Stimulated activated CD4-positive, alpha-beta T cell treated with anti-CD3 and anti-CD28 coated beads, Interleukin-15, amount 100 ng/mL, for 24 hours (primary cell): ENCODE measurements at regions not wholly inside any gene's neighbourhood (a gene's known extent, or its start where the extent isn't known, plus 50 kb on each side); places are given as distances from the start of the nearest gene placed in this dataset.

Source experiments
- DNase-seq: peaks from one replicate; pipeline ENCODE4 v3.0.0-alpha.2; 2020

DNA sequence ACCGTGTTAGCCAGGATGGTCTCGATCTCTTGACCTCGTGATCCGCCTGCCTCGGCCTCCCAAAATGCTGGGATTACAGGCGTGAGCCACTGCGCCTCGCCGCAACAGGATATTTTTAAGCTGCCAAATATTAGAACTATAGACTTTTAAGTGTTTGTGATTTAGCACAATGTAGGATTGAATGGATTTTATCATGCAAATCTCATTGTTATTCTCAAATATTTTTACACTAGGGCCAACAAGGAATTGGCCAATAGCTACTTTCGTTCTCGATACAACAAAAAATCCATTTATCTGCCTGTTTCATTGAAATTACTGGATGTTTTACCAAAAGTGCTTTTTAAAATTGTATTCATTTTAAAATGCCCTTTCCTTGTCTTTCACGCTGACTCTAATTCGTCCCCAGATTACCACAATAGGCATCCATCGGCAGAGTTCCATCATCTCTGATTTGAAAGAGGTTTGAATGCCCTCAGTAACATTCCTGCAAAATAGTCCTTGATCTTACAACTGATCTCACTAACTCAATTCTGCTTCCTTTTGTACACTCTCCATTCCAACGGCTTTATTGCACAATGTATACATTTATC lies 99.6 kb upstream of the ROBO2 start:
- no peak for DNase-seq

DNA sequence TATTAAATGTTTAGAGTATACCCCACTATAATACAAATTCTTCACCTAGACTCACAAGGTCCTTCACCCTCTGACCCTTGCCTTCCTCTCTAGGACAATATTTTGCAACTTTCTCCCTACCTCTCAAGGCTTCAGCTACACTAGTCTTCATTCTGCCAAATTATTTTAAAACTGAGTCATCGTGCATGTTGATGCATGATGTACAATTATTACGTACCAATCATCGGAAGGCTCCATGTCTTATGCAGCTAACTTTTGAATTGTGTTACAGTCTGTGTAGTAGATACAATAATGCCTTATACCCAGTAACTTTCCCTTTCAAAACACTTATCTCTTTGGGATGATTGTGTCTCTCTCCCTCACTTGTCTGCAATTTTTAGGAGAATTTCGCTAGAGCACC lies 98.5 kb upstream of the ROBO2 start:
- no peak for DNase-seq

DNA sequence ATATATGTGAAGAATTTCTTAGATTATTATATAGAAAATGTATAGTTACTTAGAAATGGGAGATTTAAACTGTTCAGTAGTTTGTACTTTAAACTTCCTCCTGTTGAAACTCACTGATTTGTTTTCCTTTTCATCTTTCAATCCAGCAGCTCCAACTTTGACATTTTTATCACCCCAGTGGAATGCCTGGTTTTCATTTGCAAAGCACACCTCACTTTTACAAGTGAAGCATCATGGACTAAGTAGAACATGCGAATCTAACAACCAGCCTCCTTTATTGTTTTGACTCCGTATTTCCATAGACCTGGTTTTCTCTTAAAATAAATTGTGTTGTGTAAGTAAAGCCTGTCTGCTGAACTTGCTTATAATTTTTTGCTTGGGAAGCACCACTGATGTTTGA lies 97.8 kb upstream of the ROBO2 start:
- no peak for DNase-seq

DNA sequence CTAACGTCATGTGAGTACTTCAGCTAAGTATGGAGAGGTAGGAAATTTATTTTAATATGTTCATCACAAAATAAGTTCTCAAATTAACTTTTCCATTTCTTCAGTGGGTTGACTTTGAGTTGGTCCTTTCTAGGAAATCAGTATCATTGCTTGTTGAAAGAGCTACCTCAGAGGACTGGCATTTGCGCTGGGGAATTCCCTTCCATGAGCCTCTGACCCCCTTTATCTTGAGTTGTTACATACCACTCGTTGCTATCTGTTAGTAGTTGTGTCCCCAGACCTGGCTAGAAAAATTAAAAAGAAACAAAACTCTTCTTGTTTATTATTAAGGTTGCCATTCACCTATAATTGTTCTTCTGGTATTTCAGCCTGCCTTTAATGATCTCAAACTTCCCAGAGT lies 96.8 kb upstream of the ROBO2 start:
- no peak for DNase-seq

DNA sequence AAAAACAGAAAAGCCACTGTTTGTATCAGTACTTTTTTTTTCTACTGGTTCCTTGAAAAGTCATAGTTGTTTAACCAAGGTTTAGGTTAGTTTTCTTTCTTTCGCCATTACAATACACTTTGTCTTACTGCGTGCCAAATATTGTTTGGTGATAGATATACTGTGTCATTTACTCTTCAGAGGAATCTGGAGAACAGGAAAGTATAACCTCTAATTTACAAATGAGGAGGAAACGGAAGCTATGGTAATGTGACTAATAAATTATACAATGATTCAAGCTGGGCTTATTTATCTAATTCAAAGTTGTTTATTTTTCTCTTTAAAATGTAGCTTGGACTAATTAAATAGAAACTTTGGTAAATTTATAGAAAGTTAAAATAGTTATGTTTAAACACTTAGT lies 96.2 kb upstream of the ROBO2 start:
- no peak for DNase-seq

DNA sequence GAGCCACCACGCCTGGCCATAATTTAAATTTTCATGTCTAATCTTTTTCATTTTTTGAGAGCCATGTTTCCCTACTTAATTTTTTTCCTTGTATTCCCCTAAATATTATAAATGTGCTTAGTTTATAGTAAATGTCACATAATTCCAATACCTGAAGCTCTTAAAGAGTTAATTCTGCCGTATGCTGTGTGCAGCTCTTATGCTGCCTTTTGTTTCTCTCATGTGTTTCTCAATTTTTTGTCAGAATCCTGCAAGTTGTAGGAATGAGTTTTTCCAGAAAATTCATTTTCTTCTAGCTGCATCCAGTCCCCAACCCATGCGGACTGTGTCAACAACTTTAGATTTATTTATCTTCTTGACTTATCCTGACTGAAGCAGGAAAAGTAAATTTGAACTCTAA lies 90.9 kb upstream of the ROBO2 start:
- no peak for DNase-seq

DNA sequence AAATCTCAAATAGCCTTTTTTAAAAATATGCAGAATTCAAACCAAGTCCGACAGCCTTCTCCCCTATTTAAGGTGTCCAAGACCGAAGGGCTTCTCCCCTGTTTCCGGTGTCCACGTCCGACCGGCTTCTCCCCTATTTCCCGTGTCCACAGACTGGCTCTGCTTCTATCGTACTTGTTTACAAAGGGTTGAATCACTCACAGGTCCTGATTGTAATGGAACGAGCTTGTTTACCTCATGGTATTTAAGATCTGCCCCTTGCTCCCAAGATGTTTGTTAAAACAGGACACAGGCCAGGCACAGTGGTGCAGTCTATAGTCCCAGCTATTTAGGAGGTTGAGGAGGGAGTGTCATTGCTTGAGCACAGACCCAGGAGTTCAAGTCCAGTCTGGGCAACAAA lies 90.4 kb upstream of the ROBO2 start:
- no peak for DNase-seq

DNA sequence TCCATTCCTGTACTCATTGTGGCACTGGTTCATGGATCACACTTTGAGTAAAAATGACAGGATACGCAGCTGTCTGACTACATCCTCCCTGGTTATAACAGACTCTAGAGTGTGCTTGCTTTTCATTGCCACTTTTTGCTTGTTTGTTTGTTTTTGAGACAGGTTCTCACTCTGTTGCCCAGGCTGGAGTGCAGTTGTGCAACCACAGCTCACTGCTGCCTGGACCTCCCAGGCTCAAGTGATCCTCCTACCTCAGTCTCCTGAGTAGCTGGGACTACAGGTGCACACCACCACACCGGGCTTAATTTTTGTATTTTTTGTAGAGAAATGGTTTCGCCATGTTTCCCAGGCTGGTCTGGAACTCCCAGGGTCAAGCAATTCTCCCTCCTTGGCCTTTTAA lies 89.3 kb upstream of the ROBO2 start:
- DNase-seq: no peak

DNA sequence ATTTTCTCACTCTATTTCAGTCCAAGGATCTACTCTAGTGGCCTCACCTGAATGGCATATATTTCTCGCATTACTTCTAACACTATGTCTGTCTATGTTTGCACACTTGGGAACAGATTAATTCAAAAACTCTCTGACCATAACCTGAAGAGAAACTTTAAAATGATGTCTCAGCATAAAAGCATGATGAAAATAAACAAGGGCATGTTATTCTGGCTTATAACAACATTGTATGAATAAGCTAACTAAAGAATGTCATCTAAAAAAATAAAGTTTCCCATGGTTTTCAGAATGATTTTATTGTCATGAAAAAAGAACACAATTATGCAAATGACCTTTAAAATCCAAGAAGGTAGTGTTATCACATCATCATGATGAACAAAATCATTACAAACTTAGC lies 85.5 kb upstream of the ROBO2 start:
- DNase-seq: no peak

DNA sequence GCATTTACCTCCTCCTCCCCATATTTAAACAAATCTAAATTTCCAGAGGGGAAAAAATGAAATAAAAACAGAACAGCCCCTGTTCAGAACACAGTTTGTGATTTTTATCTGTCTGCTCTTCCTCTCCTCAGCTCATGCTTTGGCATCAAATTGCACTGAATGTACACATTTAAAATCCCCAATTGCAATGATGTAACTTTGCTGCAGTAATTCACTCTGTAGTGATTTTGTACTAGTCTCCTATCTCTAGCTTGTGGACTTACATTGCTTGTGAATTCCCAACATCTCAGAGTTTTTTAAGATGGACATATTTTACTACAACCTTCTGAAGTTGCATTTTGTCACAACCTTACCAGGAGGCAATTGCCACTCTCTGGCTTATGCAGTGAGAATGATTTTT lies 81.6 kb upstream of the ROBO2 start:
- DNase-seq: no peak

DNA sequence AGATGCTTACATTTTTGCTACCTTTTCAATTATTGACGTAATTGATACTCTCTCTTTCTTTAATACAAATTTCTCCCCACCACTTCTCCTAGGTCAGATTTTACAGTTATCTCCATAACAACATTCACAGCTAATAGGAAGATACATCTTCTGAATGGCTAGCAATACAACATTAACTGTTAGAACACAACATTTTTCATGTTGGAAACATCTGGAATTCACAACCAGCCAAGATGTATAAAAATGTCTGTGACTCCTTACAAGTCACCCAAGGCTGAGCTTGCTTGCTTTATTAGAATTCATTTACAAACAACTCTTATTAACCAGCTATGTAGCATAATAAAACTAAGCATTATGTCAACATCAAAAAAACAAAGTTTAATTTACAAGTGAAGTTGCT lies 81.0 kb upstream of the ROBO2 start:
- no peak for DNase-seq

DNA sequence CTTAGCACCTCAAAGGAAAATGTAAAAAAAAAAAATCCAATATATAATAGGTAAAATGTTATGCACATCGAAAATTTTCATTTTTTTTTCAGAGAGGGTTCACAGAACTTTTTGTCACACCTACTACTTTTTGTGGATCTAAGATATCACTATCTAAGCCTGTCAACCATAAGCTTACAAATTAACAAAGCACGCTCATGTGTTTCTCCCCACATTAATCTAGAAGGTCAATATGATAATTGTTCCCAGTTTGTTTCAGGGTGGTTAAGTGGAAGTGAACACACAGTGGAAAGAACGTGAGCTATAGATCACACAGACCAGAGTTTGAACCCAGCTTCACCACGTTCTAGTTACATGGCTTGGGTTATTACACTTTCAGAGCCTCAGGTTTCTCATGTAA lies 78.6 kb upstream of the ROBO2 start:
- no peak for DNase-seq

DNA sequence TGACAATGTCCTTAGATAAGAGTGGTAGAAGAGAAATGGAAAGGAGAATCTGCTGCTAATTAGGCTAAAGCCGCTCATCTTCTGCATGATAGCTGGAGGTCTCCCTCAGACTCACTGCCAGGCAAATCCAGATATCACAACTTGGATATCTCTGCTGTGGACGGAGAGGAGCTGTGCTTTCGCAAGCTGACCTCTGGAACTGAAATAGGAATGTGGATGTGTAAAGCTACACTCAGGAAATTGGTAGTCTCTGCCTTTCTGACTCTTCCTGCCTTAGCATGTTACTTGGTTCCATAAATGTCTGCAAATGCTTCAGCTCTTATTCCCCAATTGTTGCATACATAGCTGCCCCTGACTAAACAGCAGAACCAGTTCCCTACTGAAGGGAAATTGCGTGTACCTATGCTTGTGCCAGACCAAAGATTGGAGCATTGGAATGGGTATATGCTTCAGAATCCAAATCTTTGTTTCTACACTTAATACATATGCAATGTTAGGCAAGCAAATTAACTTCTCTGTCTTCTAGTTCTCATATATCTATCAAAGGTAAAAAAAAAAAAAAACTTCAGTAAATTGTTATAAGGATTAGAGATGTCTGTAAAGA lies 74.7 kb upstream of the ROBO2 start:
- DNase-seq: no peak

DNA sequence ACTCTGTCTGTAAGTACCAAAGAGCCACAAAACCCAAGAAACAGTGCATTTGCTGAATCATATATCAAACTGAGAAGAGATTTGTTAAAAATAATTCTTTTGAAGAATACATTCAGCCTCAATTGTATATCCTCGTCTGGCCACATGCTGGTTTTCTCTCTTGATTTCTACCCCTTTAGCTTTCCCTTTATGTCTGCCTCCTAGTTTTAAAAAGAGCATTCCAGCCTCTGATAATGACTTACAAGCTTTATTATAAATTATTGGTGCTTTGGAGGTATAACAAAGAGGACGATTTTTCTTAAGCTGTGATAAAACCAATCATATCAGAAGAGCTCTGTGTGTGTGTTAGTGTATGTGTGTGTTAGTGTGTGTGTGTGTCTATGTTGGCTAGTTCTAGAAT lies 70.4 kb upstream of the ROBO2 start:
- DNase-seq: no peak

DNA sequence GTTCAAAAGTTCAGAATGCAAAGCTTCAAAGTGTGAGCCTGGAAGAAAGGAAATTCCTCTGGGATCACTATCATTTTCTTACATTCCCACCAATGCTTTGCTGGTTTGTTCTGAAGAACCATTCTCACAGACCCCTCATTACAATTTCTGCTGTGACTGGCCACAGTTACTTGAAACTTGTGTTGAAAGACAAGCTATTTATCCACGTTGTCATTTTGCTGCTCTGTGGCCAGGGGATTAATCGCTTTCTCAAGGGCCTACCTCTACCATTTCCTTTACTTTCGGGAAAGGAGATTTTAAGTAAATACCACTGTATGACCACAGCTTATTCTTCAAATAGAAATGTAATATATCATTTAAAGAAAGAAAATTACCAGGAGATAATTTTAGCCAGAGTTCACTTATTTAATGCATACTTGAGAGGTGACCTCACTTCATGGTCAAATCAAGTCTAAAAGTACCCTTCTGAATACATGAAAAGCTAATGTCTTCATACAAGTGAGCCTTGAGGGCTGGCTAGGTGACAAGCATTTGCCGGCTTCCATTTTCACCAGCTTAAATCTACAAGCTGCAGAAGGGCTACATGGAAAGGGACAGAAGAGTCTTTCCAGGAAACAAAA lies 69.8 kb upstream of the ROBO2 start:
- DNase-seq: no peak

DNA sequence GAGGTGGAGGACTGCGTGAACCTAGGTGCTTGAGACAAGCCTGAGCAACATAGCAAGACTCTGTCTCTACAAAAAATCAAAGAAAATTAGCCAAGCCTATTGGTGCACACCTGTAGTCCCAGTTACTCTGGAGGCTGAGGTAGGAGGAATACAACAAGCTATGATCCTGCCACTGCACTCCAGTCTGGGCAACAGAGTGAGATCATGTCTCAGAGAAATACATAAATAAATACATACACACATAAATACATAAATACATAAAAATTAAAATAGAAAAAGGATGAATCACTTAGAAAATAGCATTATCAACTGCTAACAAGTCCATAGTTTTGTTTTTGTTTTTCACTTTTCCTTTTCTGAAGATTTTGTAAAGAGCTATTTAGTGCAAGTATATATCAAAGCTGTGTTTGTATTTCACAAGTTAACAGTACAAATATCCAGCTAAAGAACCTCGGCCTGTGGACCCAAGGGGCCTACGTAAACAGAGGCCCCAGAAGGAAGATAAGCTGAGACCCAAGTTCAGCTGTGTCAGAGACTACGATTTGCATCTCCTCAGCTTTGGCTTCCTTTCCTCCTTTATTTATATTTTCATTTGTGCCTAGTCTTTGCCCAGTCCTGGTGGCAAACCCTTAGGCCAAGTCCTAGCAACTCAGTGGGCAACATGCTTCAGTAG lies 67.1 kb upstream of the ROBO2 start:
- no peak for DNase-seq

DNA sequence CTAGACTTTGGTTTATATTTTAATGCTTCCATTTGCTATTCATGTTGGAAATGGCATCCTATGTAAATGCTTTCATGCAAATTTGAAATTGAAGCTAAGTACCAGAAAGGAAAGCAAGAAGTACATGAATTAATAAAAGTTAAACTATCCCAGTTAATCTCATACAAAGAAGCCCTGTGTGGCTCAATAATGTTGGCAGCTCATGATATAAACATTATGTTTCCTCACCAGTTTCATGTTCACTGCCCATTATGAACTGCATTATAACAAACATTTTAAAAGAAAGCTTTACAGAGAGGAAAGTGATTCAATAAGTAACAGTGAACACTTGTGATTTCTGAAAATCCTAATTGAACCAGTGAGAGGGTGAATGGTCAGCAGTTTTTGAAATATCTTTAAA lies 62.9 kb upstream of the ROBO2 start:
- DNase-seq: no peak

DNA sequence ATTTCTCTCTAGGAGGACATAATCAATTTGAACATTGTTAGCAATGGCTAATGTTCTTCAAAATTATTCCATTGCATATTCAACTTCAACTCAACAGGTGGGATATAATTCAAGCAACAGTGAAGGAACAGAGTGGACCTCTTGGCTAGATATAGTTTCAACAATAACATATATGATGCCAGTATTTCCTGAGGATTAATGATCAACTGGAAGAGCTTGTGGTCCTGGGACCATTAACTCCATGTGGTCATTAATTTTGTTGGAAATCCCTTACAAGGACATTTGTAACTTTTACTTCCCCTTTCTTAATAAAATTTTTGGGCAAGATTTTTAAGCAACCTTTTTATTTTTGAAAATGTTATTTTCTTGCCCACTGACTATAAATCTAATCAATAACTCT lies 54.3 kb upstream of the ROBO2 start:
- no peak for DNase-seq

DNA sequence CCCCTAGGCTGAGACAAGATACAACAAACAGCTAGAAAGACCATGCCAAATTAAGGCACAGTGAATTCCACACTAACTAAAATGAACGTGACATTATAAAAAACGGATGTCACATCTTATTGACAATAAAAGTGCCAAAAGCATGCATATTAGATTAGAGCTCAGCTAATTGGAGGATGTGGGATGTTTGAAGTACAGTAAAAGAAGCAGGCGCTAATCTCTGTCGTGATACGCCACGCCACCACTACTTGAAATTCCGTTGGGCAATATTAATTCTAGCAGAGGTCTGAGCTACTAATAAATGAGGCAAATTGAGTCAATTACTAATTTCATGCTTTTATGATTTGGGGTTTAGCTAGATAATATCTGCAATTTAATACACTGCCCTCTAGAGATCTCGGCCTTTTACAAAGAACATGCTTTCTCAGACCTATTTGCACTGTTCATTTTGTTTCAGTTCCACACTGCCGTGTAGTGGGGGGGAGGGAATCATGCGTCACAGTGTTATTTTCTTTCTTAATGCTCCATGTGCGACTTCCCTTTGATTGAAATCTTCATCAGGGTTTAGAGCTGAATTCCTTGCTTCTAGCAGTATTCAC lies 52.9 kb upstream of the ROBO2 start:
- DNase-seq: no peak
